GM21723 (cell line): ENCODE measurements at regions not wholly inside any gene's neighbourhood (a gene's known extent, or its start where the extent isn't known, plus 50 kb on each side); places are given as distances from the start of the nearest gene placed in this dataset.
"Not testable (repeated sequence)": the region's sequence is repeated elsewhere in the genome, so short reads cannot be mapped to it uniquely, and the experiment has no call there.

Source experiments
- ATAC-seq: cut with Tn5 transposase; IDR thresholded peaks from one replicate; pipeline ENCODE4 v1.9.1; 2021; ENCODE audit warnings: mild to moderate bottlenecking, moderate library complexity; ENCODE audit not compliant: unreplicated experiment

DNA sequence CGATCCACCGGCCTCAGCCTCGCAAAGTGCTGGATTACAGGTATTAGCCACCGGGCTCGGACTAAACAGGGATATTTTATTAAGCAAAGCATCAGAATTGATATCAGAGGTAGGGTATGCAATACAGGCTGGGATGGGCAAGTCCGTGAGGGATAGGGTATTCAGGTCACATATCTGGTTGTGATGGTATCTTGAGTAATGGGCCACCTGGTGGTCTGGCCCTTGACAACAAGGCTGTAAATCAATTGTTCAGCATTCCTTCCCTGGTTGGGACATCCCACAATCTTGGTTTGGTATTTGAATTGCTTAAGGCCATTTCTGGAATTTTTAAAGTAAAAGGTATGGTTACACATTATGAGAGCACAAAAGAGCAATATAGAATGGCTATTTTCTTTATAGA lies 1588.0 kb downstream of the SLITRK1 start:
- ATAC-seq, result no peak

DNA sequence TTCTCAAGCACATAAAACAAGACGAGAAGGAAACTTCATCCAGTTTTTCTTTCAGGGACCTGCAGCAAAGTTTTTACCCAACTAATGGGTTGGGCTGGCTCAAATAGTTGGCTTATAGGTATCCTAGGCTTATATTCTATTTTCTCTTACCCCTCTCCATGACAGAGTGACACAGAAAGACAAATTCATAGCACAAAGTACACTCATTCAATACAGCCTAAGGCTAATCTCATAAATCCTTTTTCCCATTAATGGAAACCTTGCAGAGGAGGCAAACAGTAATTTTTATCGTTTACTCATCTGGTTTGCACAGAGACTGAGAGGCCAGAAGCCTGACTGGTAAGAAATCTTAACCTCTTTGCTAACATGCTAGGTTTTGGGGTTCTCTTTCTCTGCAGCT lies 1589.9 kb downstream of the SLITRK1 start:
- ATAC-seq, result no peak

DNA sequence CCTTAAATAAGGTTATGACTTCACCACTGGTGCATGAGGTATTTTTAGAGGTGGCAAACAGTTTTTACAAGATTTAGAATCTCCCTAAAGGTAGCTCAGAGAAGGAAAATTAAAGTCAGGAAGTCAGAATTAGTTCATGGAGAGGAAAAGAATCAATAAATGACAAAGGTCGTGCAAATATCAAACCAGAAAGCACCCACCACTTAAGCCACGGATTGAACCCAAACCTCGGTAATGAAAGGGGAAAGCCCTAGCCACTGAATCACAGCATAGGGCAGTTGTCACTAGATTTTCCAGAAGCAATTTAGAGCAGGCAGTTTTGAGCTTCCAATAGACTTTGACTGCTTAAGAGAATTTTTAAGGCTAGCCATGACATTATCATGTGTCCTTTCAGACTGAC lies 1590.4 kb downstream of the SLITRK1 start:
- no peak for ATAC-seq

DNA sequence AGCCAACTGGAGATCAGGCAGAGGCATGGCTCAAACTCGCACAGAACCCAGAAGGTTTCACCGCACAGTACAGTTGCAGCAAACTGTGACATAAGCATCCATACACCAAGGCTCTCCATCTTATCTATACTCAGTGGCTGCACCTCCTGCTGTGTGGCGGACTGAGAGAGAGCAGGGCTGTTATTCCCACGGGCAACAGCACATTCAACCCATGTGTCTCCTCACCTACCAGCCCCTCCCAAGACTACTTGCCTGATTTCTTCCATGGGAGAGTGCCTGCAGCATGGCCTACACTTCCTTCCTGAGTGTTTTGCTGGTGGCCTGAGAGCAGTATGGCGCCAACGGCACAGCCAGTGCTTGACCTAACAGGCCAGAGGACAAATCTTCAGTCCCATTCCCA lies 1606.6 kb downstream of the SLITRK1 start:
- ATAC-seq, result no peak

DNA sequence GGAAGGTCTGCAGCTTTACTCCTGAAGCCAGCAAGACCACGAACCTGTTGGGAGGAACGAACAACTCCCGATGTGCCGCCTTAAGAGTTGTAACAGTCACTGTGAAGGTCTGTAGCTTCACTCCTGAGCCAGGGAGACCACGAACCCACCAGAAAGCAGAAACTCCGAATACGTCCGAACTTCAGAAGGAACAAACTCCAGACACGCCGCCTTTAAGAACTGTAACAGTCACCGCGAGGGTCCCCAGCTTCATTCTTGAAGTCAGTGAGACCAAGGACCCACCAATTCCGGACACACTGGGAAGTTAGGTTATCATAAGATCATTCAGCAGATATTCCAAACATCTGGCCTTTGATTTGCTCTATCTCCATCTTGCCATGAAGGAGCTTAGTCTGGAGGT lies 1623.0 kb downstream of the SLITRK1 start:
- no peak for ATAC-seq

DNA sequence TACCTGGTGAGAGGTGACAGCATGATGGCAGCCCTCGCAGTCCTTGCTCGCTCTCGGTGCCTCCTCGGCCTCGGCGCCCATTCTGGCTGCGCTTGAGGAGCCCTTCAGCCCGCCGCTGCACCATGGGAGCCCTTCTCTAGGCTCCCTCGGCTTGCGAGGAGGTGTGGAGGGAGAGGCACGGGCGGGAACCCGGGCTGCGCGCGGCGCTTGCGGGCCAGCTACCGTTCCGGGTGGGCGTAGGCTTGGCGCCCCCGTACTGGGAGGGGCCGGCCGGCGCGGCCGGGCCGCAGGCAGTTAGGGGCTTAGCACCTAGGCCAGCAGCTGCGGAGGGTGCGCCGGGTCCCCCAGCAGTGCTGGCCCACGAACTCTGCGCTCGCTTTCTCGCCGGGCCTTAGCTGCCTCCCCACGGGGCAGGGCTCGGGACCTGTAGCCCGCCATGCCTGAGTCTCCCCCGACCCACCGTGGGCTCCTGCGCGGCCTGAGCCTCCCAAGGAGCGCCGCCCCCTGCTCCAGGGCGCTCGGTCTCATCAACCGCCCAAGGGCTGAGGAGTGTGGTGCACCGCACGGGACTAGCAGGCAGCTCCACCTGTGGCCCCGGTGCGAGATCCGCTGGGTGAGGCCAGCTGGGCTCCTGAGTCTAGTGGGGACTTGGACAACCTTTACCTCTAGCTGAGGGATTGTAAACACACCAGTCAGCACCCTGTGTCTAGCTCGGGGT lies 1624.3 kb downstream of the SLITRK1 start:
- ATAC-seq, result no peak

DNA sequence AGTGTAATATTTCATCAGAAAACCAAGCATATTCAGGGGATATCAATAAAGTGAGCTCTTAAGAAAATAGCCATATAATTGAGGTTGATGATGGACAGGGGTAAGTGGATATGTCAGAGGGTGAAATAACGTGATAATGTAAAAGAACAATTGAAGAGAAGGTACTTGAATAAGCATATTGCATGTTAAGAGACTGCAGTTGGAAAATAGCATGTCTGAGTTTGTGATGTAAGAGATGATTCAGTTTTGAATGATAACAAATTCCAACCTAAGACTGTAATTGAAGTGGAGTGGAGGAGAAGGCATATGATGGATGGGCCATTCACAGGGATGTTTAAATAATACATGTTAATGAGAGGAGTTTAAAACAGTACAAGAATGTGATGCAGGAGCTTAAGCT lies 1633.5 kb downstream of the SLITRK1 start:
- no peak for ATAC-seq

DNA sequence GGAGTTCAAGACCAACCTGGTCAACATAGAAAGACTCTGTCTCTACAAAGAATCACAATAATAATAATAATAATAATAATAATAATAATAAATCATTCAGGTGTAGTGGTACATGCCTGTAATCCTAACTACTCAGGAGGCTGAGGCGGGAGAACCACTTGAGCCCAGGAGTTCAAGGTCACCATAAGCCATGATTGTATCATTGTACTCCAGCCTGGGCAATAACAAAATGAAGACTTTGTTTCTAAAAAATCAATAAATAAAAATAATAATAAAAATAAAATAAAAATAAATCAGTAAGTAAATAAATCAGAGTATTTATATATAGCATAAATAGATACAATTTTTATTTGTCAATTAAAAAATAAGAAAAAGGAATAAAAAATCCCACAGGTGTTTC lies 1636.4 kb downstream of the SLITRK1 start:
- no peak for ATAC-seq

DNA sequence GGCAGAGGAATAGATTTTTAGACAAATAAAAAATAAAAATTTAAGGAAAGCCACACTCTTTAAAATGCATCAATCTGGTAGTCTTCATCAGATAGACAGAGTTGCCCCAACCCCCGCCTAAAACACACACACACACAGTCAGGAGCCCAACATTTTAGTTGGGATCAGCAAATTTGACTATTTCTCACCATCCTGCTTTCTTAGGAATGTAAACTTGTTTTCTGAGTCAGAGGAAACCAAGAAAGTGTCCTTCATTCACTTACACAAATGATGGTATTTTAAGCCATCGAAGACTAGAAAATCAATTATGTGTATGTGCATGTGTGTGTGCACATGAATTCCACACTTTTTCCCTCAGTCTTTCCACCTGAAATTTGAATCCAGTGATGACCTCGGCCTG lies 1657.5 kb downstream of the SLITRK1 start:
- ATAC-seq, result no peak

DNA sequence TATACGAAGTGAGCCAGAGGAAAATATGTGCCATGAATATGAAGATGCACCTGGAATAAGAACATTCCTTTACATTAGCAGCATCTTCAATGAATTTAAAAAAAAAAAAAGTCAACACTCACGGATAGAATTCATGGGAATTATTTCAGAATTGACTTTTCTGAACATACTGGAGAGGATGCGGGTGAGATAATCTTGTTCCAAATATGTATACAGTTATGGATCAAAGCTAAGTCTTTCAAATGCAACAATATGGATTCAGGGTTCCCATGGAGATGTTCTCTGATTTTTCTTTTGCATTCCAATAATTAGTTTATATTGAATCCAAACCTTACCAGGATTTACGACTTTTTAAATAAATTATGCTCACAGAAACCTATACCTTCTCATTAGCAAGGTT lies 1660.7 kb downstream of the SLITRK1 start:
- ATAC-seq, result no peak

DNA sequence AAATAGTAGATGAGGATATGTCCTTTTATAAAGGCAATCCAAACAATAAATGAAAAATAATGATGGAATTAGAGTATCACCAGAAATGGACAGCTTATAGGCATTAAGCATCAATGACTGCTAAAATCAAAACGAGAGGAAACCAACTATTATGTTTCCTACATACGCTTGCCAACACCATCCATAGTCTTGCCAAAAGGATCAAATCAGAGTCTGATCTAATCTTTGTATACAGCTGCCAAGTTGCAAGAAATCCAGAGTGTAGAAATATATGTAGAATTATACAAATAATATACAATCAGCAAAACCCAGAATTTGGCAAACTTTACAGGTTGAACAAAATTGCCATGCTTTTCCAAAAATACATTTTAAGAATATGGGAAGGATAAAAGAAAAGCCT lies 1661.6 kb downstream of the SLITRK1 start:
- ATAC-seq, result no peak

DNA sequence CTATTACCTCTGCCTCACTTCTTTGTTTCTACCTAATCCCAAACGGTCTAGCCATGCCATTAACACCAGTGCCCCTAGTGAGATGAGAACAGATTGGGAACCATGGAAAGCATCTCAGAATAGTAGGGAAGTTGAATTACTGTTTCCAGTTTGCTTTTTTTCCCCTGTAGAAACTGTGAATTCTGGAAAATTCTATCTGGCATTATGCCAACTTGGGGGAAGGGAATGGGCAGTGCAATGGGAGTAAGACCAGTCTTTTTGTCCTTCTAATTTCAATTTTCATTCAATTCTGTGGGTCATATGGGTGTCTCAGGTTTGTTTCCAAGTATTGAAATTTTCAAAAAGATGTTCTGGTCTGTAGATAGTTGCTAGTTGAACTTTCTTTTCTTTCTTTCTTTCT lies 1666.1 kb downstream of the SLITRK1 start:
- no peak for ATAC-seq

DNA sequence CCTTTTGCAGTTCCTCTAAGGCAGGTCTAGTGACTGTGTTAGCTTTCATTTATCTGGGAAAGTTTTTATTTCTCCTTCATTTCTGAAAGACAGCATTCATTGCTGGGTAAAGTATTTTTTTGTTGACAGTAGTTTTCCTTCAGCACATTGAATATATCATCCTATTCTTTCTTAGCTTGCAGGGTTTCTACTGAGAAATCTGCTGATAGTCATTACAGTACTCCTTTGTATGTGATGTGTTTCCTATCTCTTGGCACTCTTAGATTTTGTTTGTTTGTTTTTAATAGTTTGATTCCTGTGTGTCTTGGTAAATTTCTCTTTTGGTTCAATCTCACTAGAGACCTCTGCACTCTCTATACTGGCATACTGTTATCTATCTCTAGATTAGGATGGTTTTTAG lies 1667.9 kb downstream of the SLITRK1 start:
- ATAC-seq, result no peak

DNA sequence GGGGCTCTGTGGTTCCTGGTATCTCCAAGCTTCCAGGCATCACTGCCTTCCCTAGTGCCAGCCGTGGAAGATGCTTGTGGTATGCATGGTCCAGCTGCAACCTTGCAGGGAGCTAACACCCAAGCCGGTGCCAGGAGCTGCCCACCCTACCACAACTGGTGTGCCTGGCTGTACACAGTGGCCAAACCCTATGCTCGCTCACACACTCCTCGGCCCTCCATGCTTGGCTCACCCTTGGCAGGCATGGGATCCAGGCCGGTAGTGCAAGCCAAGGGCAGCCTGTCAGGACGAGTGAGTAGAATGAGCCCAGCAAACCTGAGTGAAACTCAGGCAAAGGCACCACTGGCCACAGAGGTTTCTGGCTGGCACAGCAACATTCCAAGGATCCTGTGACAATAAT lies 1676.0 kb downstream of the SLITRK1 start:
- ATAC-seq, result no peak

DNA sequence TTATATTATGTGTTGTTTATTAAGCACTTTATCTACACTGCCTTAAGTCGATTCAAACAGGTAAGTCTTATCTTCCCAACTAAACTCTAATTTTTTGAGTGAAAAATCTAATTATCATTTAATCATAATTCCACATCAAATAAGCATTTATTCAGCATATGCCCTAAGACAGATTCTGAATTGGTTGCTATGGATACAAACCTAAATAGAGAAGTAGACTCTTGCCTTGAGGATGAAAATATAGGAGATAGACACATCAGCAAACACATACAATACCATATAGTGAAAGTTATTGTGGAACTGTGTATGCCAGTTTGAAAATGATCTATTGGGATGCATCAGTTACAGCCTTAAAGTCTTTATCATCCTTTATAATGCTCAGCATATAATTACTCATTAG lies 1679.9 kb downstream of the SLITRK1 start:
- ATAC-seq, result no peak

DNA sequence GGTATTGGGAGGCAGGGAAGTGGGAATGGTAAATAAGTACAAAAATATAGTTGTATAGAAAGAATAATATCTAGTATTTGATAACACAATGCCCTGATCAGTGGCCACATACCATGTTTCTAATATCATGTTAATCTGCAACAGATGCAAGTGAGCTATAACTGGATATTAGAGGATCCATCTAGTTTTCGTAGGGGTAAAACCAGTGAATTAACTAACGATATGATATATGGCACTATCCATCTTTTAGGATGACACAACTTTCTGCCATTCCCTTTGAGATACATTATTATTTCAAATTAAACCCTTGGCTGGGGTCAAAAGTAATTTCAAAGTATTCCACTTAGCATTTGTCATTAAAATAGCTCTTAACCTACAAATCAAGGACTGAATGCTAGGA lies 1686.2 kb downstream of the SLITRK1 start:
- ATAC-seq, result no peak

DNA sequence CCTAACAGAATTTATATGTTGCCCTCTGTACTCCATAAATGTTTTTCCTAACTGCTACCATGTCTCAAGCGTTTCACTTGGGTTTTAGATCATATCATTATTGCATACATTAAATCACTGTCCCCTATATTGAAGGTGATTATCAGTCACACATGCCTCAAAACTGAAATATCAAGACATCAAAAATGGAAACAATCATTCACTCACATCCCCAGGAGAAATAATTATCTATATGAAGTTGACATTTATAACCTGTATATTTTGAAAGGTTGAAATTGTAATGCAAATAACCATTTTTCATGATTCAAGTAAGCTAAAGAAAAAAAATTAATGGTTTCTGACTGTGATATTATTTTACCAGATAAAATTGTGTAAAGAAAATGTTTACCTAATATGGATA lies 1695.0 kb downstream of the SLITRK1 start:
- no peak for ATAC-seq

DNA sequence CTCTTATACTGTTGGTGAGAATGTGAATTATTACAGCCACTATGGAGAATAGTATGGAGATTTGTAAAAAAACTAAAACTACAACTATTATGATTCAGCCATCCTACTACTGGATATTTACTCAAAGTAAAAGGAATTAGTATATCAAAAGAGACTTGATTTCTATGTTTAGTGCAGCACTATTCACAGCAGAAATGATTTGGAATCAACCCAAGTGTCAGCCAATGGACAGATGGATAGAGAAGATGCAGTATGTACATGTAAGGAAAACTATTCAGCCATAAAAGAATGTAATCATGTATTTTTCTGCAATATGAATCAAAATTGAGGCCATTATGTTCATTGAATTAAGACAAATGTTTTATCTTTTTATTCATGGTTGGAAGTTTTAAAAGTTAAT lies 1705.5 kb downstream of the SLITRK1 start:
- ATAC-seq, result no peak

DNA sequence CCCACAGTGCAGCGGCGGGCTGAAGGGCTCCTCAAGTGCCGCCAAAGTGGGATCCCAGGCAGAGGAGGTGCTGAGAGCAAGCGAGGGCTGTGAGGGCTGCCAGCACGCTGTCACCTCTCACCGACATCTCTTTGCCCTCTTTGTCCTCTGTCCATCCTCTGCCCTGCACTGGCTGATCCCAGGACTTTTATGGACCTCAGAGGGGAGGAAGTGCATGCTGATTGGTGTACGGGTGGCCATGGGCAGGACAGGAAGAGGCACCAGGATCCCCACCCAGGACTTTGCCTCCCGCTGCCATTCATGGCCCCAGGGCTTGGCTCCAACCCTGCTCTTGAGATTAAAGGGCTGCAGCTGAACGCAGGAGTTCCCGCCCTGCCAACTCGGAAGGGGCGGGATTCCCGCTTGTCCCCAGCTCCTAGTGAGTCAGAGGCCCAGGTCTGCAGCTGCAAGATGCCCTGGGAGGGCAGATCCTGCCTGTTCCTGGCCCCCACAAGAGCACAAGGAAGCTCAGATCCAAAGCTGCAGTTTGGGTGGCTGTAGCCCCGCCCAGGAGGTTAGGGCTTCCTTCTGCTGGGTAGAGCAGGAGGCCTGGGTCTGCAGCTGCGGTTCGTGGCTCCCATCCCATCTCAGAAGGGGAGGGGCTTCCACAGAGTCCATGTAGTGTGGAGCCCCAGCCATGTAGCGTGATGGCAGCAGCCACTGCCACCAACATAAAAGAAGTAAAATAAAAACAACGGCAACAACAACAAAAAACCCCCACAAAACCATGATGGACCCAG lies 1716.7 kb downstream of the SLITRK1 start:
- ATAC-seq, result no peak

DNA sequence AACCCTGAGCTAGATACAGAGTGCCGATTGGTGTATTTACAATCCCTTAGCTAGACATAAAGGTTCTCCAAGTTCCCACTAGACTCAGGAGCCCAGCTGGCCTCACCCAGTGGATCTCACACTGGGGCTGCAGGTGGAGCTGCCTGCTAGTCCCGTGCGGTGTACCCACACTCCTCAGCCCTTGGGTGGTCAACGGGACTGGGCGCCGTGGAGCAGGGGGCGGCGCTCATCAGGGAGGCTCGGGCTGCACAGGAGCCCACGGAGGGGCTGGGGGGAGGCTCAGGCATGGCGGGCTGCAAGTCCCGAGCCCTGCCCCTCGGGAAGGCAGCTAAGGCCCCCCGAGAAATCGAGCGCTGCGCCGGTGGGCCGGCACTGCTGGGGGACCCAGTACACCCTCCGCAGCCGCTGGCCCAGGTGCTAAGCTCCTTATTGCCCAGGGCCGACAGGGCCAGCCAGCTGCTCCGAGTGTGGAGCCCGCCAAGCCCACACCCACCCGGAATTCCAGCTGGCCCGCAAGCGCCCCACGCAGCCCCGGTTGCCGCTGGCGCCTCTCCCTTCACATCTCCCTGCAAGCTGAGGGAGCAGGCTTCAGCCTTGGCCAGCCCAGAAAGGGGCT lies 1717.4 kb downstream of the SLITRK1 start:
- ATAC-seq, result not testable (repeated sequence)

DNA sequence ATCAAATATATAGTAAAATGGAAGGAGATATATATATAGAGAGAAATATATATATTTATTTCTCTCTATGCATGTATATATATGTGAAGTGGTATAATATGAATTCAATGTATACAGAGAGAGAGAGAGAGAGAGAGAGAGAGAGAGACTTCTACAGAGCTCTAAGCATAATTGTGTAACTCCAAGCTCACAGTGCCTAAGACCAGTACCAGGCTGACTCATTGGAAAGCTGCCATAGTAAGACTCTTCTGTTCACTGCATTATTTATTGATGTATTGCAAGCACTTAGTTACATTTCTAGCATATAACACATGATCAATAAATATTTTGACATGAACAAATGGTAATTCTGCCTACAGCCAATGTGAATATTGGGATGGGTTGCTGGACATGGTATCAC lies 1734.7 kb downstream of the SLITRK1 start:
- ATAC-seq, result no peak

DNA sequence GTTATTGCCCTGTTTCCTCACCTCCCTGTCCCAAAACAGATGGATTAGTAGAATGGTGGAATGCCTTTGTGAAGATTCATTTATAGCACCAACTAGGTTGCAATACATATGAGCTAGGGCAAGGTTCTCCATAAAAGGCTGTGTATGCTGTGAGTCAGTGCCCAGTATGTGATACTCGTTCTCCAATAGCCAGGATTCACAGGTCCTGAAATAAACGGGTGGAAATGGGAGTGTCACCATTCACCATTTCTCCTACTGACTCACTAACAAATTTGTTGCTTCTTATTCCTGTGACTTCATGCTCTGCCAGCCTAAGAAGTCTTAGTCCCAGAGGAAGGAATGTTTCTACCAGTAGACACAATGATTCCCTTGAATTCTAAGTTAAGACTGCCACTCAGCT lies 1745.4 kb downstream of the SLITRK1 start:
- no peak for ATAC-seq
